ENCODE measurements at regions not wholly inside any gene's neighbourhood (a gene's known extent, or its start where the extent isn't known, plus 50 kb on each side); places are given as distances from the start of the nearest gene placed in this dataset.

DNA sequence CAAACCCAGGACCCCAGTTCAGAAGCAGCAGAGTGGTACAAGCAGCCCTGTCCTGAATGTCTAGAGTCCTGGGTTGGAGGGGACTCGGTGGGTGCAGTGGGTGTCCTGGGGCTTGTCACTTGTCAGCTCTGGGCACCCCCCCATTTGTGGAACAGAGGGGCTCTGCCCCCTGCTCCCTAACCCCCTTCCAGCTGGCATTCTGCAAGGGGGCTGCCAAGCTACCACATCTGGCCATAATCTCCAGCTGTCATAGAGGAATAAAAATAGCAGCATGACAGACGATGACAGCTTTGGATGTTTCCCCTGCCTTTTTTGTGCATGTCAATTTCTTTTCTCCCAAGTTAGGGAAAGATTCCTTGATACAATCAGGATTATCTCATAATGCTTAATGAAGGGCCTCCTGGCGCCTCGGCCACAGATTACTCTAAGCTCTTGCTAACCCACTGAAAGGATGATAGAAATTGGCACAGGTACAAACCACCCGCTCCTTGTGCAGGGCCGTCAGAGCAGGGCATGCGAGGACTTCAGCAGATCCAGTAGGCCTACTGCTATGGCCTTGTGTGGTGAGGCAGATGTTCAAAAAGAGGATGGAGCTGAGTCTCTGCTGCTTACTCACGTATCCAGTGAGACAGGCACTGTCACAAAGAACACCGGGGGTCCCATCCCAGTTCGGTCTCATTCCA, 83.0 kb downstream of the ISX start:
- Histone ChIP-seq H3K9ac (ENCODE audit: extremely low read depth, low read length, poor library complexity, severe bottlenecking) (no peak overlapping the region), H3K27me3 (ENCODE audit: control insufficient read depth, insufficient read depth, low read length, poor library complexity, severe bottlenecking) (peaks cover 21% of the 10 kb centered on the region), H3K27ac (ENCODE audit: low read depth, low read length) (no peak overlapping the region), H3K36me3 (ENCODE audit: control insufficient read depth, insufficient read depth, low read length) (no peaks in the 10 kb centered on the region), H3K4me3 (ENCODE audit: low read length) (no peak overlapping the region), H3K4me1 (ENCODE audit: control insufficient read depth, insufficient read depth, low read length) (no peaks in the 10 kb centered on the region), H3K9me3 (ENCODE audit: control insufficient read depth, low read length) (no peaks in the 10 kb centered on the region)
- H3K27ac Mint-ChIP-seq = no peak overlapping the region
- no peaks in the 10 kb centered on the region for H3K9me3 Mint-ChIP-seq
- no peak for DNase-seq
- H3K27me3 Mint-ChIP-seq (ENCODE audit: insufficient read depth) = peaks cover 44% of the 10 kb centered on the region
- no peaks in the 10 kb centered on the region for H3K4me1 Mint-ChIP-seq
- TF ChIP-seq, protein P1, sequence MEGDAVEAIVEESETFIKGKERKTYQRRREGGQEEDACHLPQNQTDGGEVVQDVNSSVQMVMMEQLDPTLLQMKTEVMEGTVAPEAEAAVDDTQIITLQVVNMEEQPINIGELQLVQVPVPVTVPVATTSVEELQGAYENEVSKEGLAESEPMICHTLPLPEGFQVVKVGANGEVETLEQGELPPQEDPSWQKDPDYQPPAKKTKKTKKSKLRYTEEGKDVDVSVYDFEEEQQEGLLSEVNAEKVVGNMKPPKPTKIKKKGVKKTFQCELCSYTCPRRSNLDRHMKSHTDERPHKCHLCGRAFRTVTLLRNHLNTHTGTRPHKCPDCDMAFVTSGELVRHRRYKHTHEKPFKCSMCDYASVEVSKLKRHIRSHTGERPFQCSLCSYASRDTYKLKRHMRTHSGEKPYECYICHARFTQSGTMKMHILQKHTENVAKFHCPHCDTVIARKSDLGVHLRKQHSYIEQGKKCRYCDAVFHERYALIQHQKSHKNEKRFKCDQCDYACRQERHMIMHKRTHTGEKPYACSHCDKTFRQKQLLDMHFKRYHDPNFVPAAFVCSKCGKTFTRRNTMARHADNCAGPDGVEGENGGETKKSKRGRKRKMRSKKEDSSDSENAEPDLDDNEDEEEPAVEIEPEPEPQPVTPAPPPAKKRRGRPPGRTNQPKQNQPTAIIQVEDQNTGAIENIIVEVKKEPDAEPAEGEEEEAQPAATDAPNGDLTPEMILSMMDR (conservative IDR thresholded peaks at IDR 0.05) = no peak
- H3K36me3 Mint-ChIP-seq (ENCODE audit: low read depth) = no peaks in the 10 kb centered on the region
- no peak overlapping the region for H3K4me3 Mint-ChIP-seq
- WGBS, 2 experiments (ENCODE audit: insufficient coverage in 1 of 2, insufficient read length in 1 of 2) = 94 to 95% methylated on average over 9 to 10 of the region's 10 CpGs

GRCh38 chr22:35150183-35151107, 84.5 kb downstream of the ISX start:
- TF ChIP-seq, protein P1 (conservative IDR thresholded peaks at IDR 0.05) = peak; percentile 89
- H3K27me3 ChIP-seq (ENCODE audit: control insufficient read depth, insufficient read depth, low read length, poor library complexity, severe bottlenecking) = peaks cover 24% of the 10 kb centered on the region

GRCh38 chr22:35152316-35152715, 86.4 kb downstream of the ISX start:
- no peaks in the 10 kb centered on the region for H3K36me3 Mint-ChIP-seq (ENCODE audit: low read depth)
- peaks cover 14% of the 10 kb centered on the region for H3K4me1 Mint-ChIP-seq
- no peaks in the 10 kb centered on the region for H3K9me3 ChIP-seq (ENCODE audit: control insufficient read depth, low read length)
- peaks cover 40% of the 10 kb centered on the region for H3K27me3 Mint-ChIP-seq (ENCODE audit: insufficient read depth)
- H3K4me3 ChIP-seq (ENCODE audit: low read length) = no peak overlapping the region
- no peaks in the 10 kb centered on the region for H3K9me3 Mint-ChIP-seq
- H3K27ac Mint-ChIP-seq = no peak overlapping the region
- DNase-seq = no peak
- peaks cover 24% of the 10 kb centered on the region for H3K27me3 ChIP-seq (ENCODE audit: control insufficient read depth, insufficient read depth, low read length, poor library complexity, severe bottlenecking)
- no peak overlapping the region for H3K9ac ChIP-seq (ENCODE audit: extremely low read depth, low read length, poor library complexity, severe bottlenecking)
- TF ChIP-seq, protein P1 (conservative IDR thresholded peaks at IDR 0.05) = no peak
- H3K36me3 ChIP-seq (ENCODE audit: control insufficient read depth, insufficient read depth, low read length) = no peaks in the 10 kb centered on the region
- no peak overlapping the region for H3K27ac ChIP-seq (ENCODE audit: low read depth, low read length)
- no peak overlapping the region for H3K4me3 Mint-ChIP-seq
- no peaks in the 10 kb centered on the region for H3K4me1 ChIP-seq (ENCODE audit: control insufficient read depth, insufficient read depth, low read length)
- 80 to 87% methylated on average over 5 to 8 of the region's 8 CpGs for WGBS, 2 experiments (ENCODE audit: insufficient coverage in 1 of 2, insufficient read length in 1 of 2)

More at GRCh38 chr22:35150183-35151107, 84.5 kb downstream of the ISX start:
- Mint-ChIP-seq H3K9me3 (no peaks in the 10 kb centered on the region), H3K4me3 (no peak overlapping the region), H3K27ac (no peak overlapping the region), H3K4me1 (peaks cover 7% of the 10 kb centered on the region), H3K27me3 (ENCODE audit: insufficient read depth) (peaks cover 50% of the 10 kb centered on the region), H3K36me3 (ENCODE audit: low read depth) (no peaks in the 10 kb centered on the region)
- Histone ChIP-seq H3K9ac (ENCODE audit: extremely low read depth, low read length, poor library complexity, severe bottlenecking) (no peak overlapping the region), H3K36me3 (ENCODE audit: control insufficient read depth, insufficient read depth, low read length) (no peaks in the 10 kb centered on the region), H3K4me3 (ENCODE audit: low read length) (no peak overlapping the region), H3K4me1 (ENCODE audit: control insufficient read depth, insufficient read depth, low read length) (no peaks in the 10 kb centered on the region), H3K27ac (ENCODE audit: low read depth, low read length) (no peak overlapping the region), H3K9me3 (ENCODE audit: control insufficient read depth, low read length) (no peaks in the 10 kb centered on the region)
- 71 to 86% methylated on average over 13 to 22 of the region's 22 CpGs for WGBS, 2 experiments (ENCODE audit: insufficient coverage in 1 of 2, insufficient read length in 1 of 2)
- DNase-seq = peak; percentile 95

All from endodermal cell (in vitro differentiated cells).